ENCODE measurements at regions not wholly inside any gene's neighbourhood (a gene's known extent, or its start where the extent isn't known, plus 50 kb on each side); places are given as distances from the start of the nearest gene placed in this dataset.

DNA sequence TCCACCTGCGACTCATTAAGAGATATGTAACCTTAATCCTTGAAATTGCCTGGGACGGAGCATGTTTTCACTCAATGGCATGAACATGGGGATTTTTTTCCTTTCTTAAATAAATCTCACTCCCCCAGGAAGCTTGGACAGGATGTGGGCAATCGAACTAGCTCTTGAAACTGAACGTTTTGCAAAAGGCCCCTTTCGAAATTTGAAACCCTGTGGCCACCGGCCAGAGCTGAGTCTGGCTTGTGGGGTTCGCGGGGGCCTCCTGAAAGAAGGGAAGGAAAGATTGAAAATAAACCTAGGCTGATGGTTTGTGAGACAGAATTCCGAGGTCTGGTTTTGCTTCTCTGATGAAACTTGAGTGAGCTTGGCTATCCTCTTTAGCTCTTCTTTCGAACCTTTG, 101.4 kb upstream of the RTL1 start:
- in situ Hi-C loops (cut with HindIII; ENCODE audit: extremely low pct_ligation_motif_present, low pct_unique_long_range_greater_than_20kb) (no loop called here), intact Hi-C loops (cut with micrococcal nuclease; ENCODE audit: unreplicated experiment) (no loop called here)
- H3K4me3 ChIP-seq (replicated peaks in 1 of 3; ENCODE audit: insufficient read depth in 1 of 3, low read depth in 2 of 3, low read length in 3 of 3) = no peak overlapping the region
- no peak overlapping the region for H3K9ac ChIP-seq (ENCODE audit: insufficient read depth, low read depth, low read length)
- no peak for TF ChIP-seq KLF9 (CRISPR knock-in tag; IDR thresholded peaks at IDR 0.05; ENCODE audit: low read depth)
- no peak for TF ChIP-seq PCBP1 (IDR thresholded peaks at IDR 0.05; ENCODE audit: borderline replicate concordance, low read depth, low read length)
- TF ChIP-seq, protein P1, sequence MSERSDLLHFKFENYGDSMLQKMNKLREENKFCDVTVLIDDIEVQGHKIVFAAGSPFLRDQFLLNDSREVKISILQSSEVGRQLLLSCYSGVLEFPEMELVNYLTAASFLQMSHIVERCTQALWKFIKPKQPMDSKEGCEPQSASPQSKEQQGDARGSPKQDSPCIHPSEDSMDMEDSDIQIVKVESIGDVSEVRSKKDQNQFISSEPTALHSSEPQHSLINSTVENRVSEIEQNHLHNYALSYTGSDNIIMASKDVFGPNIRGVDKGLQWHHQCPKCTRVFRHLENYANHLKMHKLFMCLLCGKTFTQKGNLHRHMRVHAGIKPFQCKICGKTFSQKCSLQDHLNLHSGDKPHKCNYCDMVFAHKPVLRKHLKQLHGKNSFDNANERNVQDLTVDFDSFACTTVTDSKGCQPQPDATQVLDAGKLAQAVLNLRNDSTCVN (CRISPR knock-in tag; IDR thresholded peaks at IDR 0.05; ENCODE audit: borderline replicate concordance) = no peak
- TF ChIP-seq SRSF1 (optimal IDR thresholded peaks at IDR 0.05; ENCODE audit: low read depth, low read length) = no peak
- TF ChIP-seq JARID2 (CRISPR knock-in tag; IDR thresholded peaks at IDR 0.05; ENCODE audit: insufficient replicate concordance) = no peak
- no peak for TF ChIP-seq ZZZ3 (CRISPR knock-in tag; IDR thresholded peaks at IDR 0.05; ENCODE audit: borderline replicate concordance)
- ATAC-seq (no peak), FAIRE-seq (no peak), DNase-seq (ENCODE audit: low spot score) (no peak)
- CTCF ChIA-PET (ENCODE audit: low intra/inter-chr PET ratio, low total read pairs) = no interaction called here
- no peak overlapping the region for H3K4me2 ChIP-seq (ENCODE audit: low read depth, low read length)
- H4K20me1 ChIP-seq (ENCODE audit: insufficient read depth, low read length) = no peaks in the 10 kb centered on the region
- POLR2A ChIA-PET = no interaction called here
- no peaks in the 10 kb centered on the region for H3K36me3 ChIP-seq (replicated peaks in 1 of 2; ENCODE audit: control insufficient read depth in 1 of 2, insufficient read depth in 2 of 2, low read length in 2 of 2)
- 21% methylated on average over 10 of the region's 10 CpGs for WGBS (ENCODE audit: low lambda C conversion rate)
- no peaks in the 10 kb centered on the region for H3K79me2 ChIP-seq (ENCODE audit: insufficient read depth, low read length)
- H3K27ac ChIP-seq (ENCODE audit: extremely low read length, insufficient read depth, low read length) = no peak overlapping the region
- BruUV-seq (replicated peaks) = no TSS peak
- no peaks in the 10 kb centered on the region for H3K4me1 ChIP-seq (ENCODE audit: insufficient read depth, low read length)
- H2AFZ ChIP-seq (ENCODE audit: low read length) = no peak overlapping the region
- H3K27me3 ChIP-seq (ENCODE audit: control insufficient read depth in 1 of 2, insufficient read depth in 2 of 2, low read length in 2 of 2) = peaks cover 7 to 71% of the 10 kb centered on the region in 2 experiments
- no peaks in the 10 kb centered on the region for H3K9me3 ChIP-seq (ENCODE audit: low read length)

DNA sequence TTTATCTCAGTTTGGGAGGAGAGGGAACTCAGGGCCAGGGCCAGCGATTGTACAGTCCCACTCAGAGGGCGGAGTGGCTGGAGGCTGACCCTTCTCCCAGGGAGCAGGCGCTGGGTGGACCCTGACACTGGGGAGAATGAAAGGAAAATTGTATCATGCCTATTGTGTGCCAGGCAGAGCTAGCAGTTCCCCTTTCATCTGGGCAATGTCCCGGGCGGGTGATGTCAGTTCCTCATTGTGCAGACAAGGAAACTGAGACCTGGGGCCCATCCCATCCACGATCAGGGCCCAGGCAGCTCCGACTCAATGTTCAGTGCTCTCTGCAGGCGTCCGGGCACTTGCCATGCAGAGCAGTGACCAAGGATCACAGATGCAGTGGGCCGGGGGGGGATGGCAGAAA, 101.9 kb upstream of the RTL1 start:
- Histone ChIP-seq H3K4me2 (ENCODE audit: low read depth, low read length) (no peak overlapping the region), H4K20me1 (ENCODE audit: insufficient read depth, low read length) (no peaks in the 10 kb centered on the region), H3K79me2 (ENCODE audit: insufficient read depth, low read length) (no peaks in the 10 kb centered on the region), H3K9ac (ENCODE audit: insufficient read depth, low read depth, low read length) (no peak overlapping the region), H3K4me3 (replicated peaks in 1 of 3; ENCODE audit: insufficient read depth in 1 of 3, low read depth in 2 of 3, low read length in 3 of 3) (no peak overlapping the region), H3K4me1 (ENCODE audit: insufficient read depth, low read length) (no peaks in the 10 kb centered on the region), H3K27ac (ENCODE audit: extremely low read length, insufficient read depth, low read length) (no peak overlapping the region), H3K27me3 (ENCODE audit: control insufficient read depth in 1 of 2, insufficient read depth in 2 of 2, low read length in 2 of 2) (peaks cover 7 to 70% of the 10 kb centered on the region in 2 experiments), H3K9me3 (ENCODE audit: low read length) (no peaks in the 10 kb centered on the region), H2AFZ (ENCODE audit: low read length) (no peak overlapping the region), H3K36me3 (replicated peaks in 1 of 2; ENCODE audit: control insufficient read depth in 1 of 2, insufficient read depth in 2 of 2, low read length in 2 of 2) (no peaks in the 10 kb centered on the region)
- no peak for FAIRE-seq
- no peak; the same call in 2 of the 3 replicates for ATAC-seq
- DNase-seq (ENCODE audit: low spot score) = no peak
- ChIA-PET POLR2A (no interaction called here), CTCF (ENCODE audit: low intra/inter-chr PET ratio, low total read pairs) (no interaction called here)
- no TSS peak for BruUV-seq (replicated peaks)
- intact Hi-C loops (cut with micrococcal nuclease; ENCODE audit: unreplicated experiment) (no loop called here), in situ Hi-C loops (cut with HindIII; ENCODE audit: extremely low pct_ligation_motif_present, low pct_unique_long_range_greater_than_20kb) (no loop called here)
- WGBS (ENCODE audit: low lambda C conversion rate) = 20% methylated on average over 4 of the region's 10 CpGs
- TF ChIP-seq ZNF563 (CRISPR knock-in tag; IDR thresholded peaks at IDR 0.05) (no peak), ESRRA (CRISPR knock-in tag; IDR thresholded peaks at IDR 0.05; ENCODE audit: low read depth) (no peak), KDM2A (CRISPR knock-in tag; IDR thresholded peaks at IDR 0.05; ENCODE audit: borderline replicate concordance, low read depth) (no peak), CBX2 (IDR thresholded peaks at IDR 0.05; ENCODE audit: low read depth, low read length) (no peak), CBX2 (CRISPR knock-in tag; IDR thresholded peaks at IDR 0.05; ENCODE audit: low read depth) (no peak), KDM6A (CRISPR knock-in tag; IDR thresholded peaks at IDR 0.05; ENCODE audit: low read depth) (no peak), SSRP1 (CRISPR knock-in tag; IDR thresholded peaks at IDR 0.05) (no peak), NONO (IDR thresholded peaks at IDR 0.05) (no peak), NONO (CRISPR knock-in tag; conservative IDR thresholded peaks at IDR 0.05) (no peak), U2AF2 (IDR thresholded peaks at IDR 0.05; ENCODE audit: low read depth, low read length) (no peak)
- TF ChIP-seq, protein P2, sequence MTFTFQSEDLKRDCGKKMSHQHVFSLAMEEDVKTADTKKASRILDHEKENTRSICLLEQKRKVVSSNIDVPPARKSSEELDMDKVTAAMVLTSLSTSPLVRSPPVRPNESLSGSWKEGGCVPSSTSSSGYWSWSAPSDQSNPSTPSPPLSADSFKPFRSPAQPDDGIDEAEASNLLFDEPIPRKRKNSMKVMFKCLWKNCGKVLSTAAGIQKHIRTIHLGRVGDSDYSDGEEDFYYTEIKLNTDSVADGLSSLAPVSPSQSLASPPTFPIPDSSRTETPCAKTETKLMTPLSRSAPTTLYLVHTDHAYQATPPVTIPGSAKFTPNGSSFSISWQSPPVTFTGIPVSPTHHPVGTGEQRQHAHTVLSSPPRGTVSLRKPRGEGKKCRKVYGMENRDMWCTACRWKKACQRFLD (CRISPR knock-in tag; IDR thresholded peaks at IDR 0.05; ENCODE audit: borderline replicate concordance) = no peak
